ENCODE measurements at regions not wholly inside any gene's neighbourhood (a gene's known extent, or its start where the extent isn't known, plus 50 kb on each side); places are given as distances from the start of the nearest gene placed in this dataset.

DNA sequence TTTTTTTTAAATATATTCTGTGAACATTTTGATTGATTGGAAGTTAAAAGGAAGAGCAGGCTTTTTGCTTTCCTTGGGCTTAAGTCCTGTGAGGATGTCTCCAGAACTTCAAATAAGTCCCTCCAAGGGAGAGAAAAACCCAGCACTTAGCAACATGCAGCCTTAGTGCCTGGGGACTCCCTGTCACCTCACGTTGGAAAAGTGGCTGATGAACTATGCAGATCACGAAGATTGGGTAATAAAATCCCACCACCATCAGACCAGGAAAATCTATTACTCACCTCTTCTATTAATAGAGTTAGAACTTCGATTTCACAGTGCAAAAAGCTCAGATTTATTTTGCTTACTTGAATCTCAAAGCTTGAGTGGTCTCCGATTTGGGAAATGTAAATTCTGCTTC is 507.0 kb downstream of the MAT2B start:
- no peak for DNase-seq (ENCODE audit: low read depth)

DNA sequence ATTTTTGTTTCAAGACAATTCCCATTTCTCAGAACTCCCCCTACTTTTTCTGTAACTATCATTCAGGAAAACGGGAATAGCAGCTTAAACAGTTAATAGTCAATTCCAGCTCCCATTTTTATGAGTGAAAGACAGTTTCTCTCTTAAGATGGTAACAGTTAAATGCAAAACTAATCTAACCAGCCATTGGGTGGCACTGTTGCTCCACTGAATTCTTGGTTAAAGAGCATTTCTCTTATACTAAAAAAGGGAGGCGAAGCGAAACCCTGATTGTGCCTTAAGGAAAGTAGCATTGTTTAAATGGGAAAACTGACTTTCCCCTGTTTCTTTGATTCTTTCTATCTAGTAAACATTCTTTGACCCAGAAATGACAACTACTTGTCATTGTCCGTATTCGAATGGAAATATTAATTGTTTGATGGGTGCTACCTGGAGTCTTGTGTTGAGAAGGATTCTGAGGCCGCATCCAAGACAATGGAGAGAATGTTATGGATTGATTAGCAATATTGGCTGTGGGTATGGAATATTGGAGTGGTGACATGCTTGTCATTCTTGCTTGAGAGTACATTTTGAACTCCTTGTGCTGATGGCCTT is 507.8 kb downstream of the MAT2B start:
- DNase-seq (ENCODE audit: low read depth) = peak; percentile 51

DNA sequence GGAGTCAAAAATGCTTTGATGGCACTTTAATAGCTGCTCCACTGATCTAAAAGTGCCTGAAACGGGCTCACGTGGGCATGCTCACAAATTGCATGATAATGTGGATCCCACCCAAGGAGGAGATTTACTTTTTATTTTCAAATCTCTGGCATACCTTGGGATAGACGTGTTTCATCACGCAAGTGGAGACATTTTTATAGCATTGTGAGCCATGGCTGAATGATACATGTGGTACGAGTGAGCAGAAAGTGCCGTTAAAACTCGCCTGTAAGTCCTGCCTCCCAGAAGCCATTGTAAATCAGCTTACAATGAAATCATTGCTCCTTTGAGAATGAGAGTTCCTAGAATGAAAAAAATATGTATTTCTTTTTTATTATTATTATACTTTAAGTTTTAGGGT is 514.7 kb downstream of the MAT2B start:
- DNase-seq (ENCODE audit: low read depth) = no peak

DNA sequence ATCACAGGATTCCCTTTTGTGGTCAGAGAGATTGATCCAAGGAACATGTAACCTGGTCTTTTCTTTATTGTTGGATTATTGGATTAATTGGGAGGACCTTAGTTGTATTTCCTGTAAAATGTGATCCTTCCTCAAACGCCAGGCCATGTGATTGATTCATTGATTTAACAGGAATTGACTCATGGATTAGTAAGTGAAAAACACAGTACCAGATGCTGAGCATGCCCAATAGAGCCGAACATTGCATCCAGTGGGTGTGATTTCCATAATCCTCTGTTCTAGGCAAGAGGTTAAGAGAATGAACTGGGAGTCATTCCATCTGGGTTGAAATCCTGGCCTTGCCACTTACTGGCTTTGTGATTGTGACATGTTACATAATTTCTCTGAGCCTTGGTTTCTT is 522.3 kb downstream of the MAT2B start:
- DNase-seq (ENCODE audit: low read depth) = no peak

DNA sequence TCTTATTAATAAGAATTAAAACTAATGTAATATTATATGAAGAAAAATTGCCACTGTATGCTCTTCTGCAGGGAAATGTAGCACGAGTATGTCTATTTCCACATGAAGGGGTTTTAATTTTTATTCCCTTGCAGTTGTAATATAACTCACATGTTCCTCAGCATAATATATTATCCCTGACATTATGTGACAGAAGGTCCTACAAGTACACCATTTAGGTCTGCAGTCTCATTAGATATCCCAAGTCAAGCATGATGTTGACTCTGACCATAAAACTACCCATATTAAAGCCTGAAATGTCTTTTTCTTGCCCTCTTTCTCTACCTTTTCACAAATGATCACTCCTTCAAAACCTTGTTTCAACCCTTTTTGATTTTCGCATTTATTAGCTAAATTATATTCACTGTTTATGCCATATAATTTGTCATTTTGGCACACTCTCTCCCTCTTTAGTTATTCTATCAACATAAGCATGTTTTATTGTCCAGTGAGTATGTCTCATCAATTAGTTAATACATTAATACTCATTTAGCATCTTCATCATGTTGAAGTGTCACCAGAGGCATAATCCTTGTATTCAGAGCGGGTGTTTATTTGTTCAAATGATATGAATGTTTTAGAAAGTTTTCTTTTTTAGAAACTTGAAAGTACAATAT is 532.8 kb downstream of the MAT2B start:
- no peak for DNase-seq (ENCODE audit: low read depth)

DNA sequence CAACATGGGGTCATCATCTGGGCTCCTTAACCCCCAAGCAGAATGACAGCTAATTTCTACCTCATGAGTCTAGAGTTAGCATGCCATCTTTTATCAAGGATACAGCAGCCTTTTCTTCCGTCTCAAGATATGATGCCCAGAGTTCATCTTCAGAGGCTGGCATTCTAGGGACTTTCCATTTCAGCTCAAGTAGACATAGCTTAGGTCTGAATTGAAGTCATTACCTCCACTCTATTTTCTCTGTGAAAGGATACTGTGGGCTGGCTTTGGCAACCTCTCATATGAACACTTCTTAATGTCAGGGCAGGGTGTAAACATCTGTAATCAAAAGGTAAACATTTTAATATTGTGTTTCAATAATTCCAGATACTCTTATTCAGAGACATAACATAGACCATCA is 535.7 kb downstream of the MAT2B start:
- no peak for DNase-seq (ENCODE audit: low read depth)

DNA sequence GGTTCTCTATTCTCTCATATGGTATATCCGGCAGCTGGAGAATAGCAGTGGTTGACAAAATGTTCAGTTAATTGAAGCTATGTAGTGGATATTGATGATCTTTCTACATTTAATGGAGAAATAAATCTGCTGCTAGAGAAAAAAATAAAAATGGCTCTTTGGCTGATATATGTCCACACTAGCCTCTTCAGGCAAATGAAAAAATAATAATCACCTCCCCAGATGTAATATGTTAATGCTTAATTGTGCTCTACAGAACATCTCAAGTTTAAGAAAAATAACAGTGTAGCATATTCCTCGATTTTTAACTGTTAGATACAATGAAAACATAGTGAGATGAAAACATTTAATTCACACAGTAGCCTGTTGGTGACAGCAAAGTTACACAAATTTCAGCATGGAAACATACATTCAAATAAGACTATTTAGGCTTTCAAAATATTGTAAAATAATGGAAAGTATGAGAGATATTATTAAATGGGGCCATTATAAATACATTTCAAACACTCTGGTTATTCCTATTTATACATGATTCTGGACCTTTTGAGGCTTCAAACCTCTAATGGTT is 543.0 kb downstream of the MAT2B start:
- DNase-seq (ENCODE audit: low read depth) = no peak

DNA sequence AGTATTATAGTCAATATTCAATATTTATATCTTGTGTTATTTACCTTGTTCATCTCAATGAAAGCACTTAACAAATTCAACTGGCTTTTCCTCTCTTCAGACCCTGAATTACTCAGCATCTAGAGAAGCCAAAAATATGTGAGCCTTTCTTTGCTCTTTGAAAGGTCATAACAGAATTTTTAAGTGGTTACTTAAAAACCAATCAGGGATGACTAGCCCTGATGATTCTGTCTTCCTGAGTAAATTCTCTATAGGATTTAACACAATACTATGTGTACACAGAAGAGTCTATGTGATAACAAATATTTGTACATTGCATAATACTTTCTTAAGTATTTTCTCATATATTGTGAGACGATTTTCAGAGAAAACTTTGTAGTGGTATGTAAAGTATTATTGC is 546.3 kb downstream of the MAT2B start:
- DNase-seq (ENCODE audit: low read depth) = no peak

DNA sequence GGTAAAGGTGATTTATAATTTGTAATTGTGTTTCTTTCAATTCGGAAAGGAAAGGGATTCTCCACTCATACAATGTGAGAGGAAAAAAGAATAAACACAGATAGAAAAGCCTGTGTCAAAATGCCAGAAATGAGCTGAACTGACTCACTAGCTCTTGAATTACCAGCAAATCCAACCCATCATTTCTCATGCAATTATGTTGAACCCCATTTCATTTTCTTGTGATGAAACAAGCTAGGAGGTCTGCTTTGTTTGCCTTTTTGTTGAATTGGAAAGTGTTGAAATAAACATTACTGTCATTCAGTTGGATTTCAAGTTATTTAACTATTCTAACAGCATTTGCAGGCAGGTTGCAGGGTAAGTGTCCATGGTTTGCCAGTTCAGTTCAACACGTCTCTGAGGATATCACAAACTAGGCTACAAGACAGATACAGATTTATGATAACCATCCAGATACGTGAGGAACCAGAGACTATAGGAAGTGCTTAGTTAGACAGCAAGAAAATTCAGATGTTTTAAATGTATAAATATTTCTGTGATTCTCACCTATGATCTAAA is 547.2 kb downstream of the MAT2B start:
- no peak for DNase-seq (ENCODE audit: low read depth)

DNA sequence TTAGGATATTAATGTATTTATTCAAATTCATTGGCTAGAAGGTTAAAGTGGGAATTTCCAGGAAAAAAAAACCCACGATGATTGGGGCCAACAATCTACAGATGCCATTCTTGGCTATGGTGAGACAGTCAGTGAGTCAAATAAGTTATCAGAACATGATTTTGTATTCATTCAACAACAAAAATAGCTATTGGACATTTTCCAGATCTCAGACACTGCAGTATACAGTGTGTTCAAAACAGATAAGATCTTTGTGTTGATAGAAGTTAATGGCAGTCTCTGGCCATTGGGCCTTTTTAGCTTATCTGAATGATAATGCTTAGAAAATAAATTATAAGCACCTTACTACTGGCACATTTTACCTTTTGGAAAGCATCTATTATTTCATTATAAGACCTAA is 547.7 kb downstream of the MAT2B start:
- no peak for DNase-seq (ENCODE audit: low read depth)

DNA sequence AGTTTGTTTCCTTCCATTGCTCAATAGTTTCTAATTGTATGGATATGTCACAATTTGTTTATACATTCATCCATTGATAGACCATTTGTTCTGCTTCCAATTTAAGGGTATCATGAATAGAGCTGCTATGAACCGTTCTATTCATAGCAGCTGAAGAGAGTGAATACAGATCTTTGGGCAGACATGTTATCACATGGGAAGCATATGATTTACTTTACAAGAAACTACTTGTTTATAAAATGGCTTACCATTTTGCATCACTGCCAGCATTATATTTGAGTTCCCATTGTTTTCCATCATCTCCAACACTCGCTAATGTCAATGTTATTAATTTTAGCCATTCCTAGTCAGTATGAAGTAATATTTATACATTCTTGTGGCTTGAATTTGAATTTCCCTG is 549.0 kb downstream of the MAT2B start:
- no peak for DNase-seq (ENCODE audit: low read depth)

DNA sequence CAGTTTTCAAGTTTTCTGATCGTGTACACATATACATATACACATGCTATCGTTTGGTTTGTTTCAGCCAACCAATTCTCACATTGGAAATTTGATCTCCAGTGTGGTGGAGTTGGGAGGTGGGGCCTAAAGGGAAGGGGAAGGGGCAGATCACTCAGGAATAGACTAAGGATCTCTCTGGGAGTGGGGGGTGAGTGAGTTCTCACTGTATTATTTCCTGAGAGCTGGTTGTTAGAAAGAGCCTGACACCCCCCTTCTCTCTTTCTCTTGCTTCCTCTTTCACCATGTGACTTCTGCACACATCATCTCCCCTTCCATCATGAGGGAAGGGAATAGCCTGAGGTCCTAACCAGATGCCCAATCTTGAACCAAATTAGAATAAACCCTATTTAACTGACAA is 551.7 kb downstream of the MAT2B start:
- no peak for DNase-seq (ENCODE audit: low read depth)

DNA sequence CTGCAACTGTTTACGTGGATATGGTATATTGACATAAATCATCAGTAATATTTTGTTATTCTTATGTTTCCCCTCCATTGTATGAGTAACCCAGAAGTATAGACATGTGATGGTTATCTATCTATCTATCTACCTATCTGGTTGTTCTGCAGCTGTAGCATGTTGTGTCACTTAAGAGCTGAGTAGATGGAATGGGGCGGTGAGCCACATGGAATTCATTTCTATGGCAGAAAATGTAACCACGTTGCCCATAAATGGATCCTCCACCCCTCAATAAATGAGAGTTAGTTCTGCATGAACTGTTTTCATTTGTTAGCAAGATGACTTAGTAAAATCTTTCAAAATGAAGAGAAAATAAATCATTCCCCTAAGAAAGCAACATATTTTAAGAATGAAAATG is 553.2 kb downstream of the MAT2B start:
- DNase-seq (ENCODE audit: low read depth) = no peak

DNA sequence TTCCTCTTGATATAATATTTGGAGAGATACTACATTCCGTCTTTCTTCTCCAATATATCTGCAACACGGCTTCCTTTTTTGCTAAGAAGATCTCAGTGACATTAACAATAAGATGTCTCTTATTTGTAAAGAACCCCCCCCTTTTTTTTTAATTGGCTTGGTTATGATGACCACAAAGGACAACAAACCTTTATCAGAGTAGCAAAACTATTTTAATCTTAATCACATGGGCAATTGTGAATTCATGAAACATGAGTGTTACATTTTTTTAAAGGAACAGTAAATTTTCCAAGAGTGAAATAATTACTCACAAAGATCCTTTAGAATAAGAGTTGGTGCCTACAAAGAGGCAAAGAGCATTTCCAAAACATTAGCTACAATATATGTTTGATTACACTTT is 554.1 kb downstream of the MAT2B start:
- no peak for DNase-seq (ENCODE audit: low read depth)

DNA sequence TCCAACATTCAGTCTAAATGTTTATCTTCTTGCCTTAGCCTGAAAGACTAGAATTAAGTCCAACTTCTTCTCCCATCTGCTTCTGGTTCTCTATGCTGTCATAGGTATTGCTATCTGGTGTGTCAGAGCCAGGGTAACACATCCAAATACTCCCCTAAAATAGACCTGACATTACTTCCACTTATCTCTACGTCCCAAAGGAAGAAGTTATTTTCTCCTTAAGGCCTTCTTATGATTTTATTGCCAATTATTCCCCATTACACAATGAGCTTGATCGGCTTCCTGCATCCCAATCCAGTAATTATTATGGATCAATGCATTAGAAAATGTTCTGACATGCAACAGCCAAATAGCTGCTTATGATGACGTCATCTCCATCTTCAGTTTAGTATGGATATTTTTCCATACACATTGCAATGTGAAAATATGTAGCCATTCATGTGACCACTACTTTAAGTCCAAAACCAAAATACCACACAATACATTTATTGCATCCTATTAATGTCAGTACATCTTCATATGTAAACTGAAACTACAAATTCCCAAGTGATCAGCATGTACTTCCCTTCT is 555.5 kb downstream of the MAT2B start:
- no peak for DNase-seq (ENCODE audit: low read depth)

DNA sequence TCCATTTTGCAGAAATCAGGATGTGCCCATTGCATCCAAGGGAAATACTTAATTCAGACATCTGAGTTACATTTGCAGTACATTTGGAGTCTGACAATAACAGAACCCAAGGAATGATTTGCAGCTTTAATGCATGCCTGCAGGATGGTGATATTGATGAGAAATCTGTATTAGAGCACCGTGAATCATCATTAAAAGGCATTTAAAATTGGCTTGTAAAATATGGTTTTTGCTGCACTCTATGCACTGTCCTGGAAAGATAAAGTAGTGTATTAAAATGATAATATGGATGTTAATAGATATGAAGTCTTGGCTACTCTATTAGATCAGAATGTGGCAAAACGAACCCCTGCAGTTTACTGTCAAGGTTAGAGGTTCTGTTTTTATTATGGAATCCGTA is 556.9 kb downstream of the MAT2B start:
- no peak for DNase-seq (ENCODE audit: low read depth)

DNA sequence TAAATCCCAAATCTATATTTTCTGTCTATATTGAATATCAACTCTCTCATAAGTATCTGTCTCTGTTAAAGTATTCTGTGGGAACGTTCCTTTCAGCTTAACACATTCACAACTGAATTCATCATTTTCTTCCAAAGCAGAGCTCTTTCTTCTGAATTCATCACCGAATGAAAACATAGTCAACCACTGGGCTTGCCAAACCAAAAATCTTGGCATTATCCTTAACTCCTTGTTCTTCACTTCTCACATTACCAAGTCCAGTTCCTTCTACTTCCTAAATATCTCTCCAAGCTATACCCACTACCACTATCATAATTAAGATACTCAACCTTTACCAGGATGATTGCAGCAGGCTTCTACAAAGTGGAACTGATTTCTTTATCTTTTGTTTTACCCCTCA is 559.8 kb downstream of the MAT2B start:
- DNase-seq (ENCODE audit: low read depth) = no peak

DNA sequence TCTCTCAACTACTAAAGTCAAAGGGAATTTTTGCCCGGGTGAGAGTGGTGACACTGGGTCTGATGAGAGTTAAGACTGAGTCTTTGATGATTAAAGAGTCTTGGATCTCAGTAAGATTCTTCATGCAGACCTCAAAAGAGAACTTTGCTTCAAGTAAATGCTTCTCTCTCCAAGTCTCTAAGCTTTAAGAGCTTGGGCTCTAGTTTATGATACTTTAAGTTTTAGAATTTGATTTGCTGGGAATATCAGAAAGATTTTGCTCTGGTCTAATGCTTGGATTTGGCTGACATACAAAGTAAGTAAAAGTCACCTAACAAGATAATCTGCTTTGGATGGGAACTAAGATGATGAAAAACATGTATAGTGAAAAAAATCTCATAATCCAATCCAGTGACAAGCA is 566.3 kb downstream of the MAT2B start:
- DNase-seq (ENCODE audit: low read depth) = no peak

DNA sequence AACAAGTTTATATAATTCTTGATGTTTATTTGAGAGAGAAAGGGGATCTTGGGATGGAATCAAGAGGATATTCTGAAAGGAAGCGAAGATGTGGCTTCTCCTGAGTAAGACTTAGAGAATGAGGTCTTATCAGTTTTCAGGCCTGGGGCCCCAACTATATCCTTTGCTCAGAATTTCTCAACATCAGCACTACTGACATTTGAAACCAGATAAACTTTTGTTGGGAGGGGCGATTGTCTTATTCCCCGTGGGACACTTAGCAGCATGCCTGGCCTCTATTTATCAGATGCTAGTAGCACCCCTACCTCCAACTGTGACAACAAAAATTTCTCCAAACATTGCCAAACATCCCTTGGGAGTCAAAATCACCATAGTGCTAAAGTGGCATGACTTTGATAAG is 567.7 kb downstream of the MAT2B start:
- DNase-seq (ENCODE audit: low read depth) = no peak

DNA sequence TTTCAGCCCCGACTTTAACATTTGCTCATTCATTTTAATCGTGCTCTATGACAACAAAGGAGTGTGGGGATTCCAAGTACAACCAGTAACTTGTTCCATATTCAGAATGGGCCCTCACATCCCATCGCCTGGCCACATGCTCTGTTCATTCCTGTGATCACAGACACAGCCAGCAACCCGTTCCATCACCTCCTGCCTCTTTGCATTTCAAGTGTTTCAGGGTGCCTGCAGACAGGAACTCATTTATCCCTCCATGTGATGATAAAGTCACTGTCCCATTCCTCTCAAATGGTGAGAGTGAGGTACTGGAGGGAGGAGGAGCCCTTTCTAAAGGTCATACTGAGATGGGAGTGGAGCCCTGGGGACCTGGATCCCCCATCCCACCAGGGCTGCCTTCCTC is 571.1 kb downstream of the MAT2B start:
- DNase-seq (ENCODE audit: low read depth) = no peak

DNA sequence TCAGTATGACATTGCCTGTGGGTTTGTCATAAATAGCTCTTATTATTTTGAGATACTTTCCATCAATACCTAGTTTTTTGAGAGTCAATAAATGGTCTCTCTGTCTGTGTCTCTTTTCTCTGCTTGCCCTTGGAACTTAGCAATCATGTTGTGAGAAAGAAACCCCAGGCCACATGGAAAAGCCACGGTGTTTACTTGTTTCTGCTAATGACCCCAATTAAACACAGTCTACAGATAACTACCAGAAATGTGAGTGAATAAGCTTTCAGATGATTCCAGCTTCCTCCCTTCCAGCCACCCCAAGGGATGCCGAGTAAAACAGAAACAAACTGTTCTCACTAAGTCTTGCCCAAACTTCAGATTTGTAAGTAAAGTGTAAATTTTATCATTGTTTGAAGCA is 584.9 kb downstream of the MAT2B start:
- DNase-seq (ENCODE audit: low read depth) = no peak

DNA sequence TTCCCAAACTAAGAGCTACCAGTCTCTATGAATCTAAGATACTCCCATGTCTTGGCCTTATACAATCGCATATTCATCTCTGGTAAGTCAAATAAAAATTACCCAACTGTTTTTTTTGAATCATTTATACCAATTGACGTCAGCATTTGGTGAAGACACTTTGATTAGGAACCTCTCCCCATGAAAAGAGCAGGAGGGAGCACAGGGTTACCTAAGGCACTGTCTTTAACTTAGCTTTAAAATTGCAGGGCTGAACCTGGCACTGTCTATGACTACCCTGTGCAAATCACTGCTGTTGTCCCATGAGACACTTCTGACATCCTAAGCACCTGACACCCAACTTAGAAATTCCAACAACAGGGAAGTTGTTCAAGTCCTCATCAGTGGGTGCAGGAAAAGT is 586.4 kb downstream of the MAT2B start:
- no peak for DNase-seq (ENCODE audit: low read depth)

DNA sequence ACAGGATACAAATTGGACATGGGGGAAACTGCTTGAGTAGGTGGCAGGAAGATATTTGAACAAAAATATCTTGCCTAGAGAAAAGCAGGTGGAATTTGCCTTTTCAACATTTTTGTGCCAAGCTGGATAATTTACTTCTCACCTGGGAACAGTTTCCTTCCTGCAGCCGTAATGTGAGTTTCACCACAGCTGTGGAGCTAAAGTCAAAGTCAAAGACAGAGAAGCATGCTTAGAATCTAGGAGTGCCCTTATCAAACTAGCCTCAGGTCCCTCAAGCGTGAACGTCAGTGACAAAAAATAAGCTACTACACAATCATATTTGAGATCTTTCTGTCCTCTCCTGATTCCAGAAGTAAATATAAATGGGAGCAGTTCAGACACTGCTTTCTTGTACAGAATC is 588.9 kb downstream of the MAT2B start:
- DNase-seq (ENCODE audit: low read depth) = no peak

Data from RPMI7951 (cell line).